Activated CD4-positive, alpha-beta T cell treated with anti-CD3 and anti-CD28 coated beads, Interleukin-2, amount 10 ng/mL, durations not matched to agents 7 days and 5 days (primary cell): ENCODE measurements at regions not wholly inside any gene's neighbourhood (a gene's known extent, or its start where the extent isn't known, plus 50 kb on each side); places are given as distances from the start of the nearest gene placed in this dataset.

Experiments
- CTCF ChIA-PET: fragments of 350-600 bp; sonication (Branson Sonifier 250); formaldehyde crosslinking; loops from one replicate; lab custom pipeline; 2021; ENCODE audit warnings: antibody characterized with exemption; lab: Charles Lee
- POLR2A ChIA-PET: fragments of 350-600 bp; sonication (Branson Sonifier 250); formaldehyde crosslinking; loops from one replicate; lab custom pipeline; 2021; ENCODE audit warnings: antibody characterized with exemption; lab: Charles Lee
- DNase-seq: peaks from one replicate; pipeline ENCODE4 v3.0.0-alpha.2; 2020
- H3K27ac Mint-ChIP-seq: one replicate; pipeline ENCODE4 v1.8.0; 2021; ENCODE audit warnings: mild to moderate bottlenecking, moderate library complexity, mixed read lengths
- H3K27me3 Mint-ChIP-seq: one replicate; pipeline ENCODE4 v1.8.0; 2021; ENCODE audit warnings: mixed read lengths
- H3K36me3 Mint-ChIP-seq: one replicate; pipeline ENCODE4 v1.8.0; 2021; ENCODE audit warnings: low read depth, mixed read lengths
- H3K4me1 Mint-ChIP-seq: one replicate; pipeline ENCODE4 v1.8.0; 2021; ENCODE audit warnings: mixed read lengths
- H3K4me3 Mint-ChIP-seq: one replicate; pipeline ENCODE4 v1.8.0; 2021; ENCODE audit warnings: mild to moderate bottlenecking, moderate library complexity, mixed read lengths
- H3K9me3 Mint-ChIP-seq: one replicate; pipeline ENCODE4 v1.8.0; 2021; ENCODE audit warnings: mixed read lengths

GRCh38 chr13:61700181-61700580, 284.5 kb upstream of the PCDH20 start:
- Mint-ChIP-seq H3K27ac (no peak overlapping the region), H3K36me3 (no peaks in the 10 kb centered on the region), H3K4me1 (no peaks in the 10 kb centered on the region), H3K9me3 (peaks cover 14% of the 10 kb centered on the region), H3K4me3 (no peak overlapping the region), H3K27me3 (no peaks in the 10 kb centered on the region)
- ChIA-PET CTCF (no interaction called here), POLR2A (no interaction called here)
- no peak for DNase-seq

- POLR2A ChIA-PET, result no interaction called here
- Mint-ChIP-seq H3K4me1 (no peaks in the 10 kb centered on the region), H3K27me3 (no peaks in the 10 kb centered on the region), H3K27ac (no peak overlapping the region), H3K4me3 (no peak overlapping the region), H3K9me3 (peaks cover 4% of the 10 kb centered on the region), H3K36me3 (no peaks in the 10 kb centered on the region)
- DNase-seq, result no peak
- CTCF ChIA-PET, result no interaction called here
These were observed 281.0 kb upstream of the PCDH20 start for GRCh38 chr13:61696676-61697075.

GRCh38 chr13:61695147-61695546, 279.5 kb upstream of the PCDH20 start:
- H3K36me3 Mint-ChIP-seq, result no peaks in the 10 kb centered on the region
- H3K4me1 Mint-ChIP-seq, result no peaks in the 10 kb centered on the region
- ChIA-PET POLR2A (no interaction called here), CTCF (interaction anchor here (1.2 kb wide), 1 partner anchor 9 kb away, joined by 3 read pairs; no protein-coding TSS in a partner anchor)
- DNase-seq, result no peak
- no peaks in the 10 kb centered on the region for H3K9me3 Mint-ChIP-seq
- H3K4me3 Mint-ChIP-seq, result no peak overlapping the region
- H3K27ac Mint-ChIP-seq, result no peak overlapping the region
- no peaks in the 10 kb centered on the region for H3K27me3 Mint-ChIP-seq

- Mint-ChIP-seq H3K9me3 (no peaks in the 10 kb centered on the region), H3K27ac (no peak overlapping the region), H3K4me1 (no peaks in the 10 kb centered on the region), H3K36me3 (no peaks in the 10 kb centered on the region), H3K4me3 (no peak overlapping the region), H3K27me3 (no peaks in the 10 kb centered on the region)
- POLR2A ChIA-PET, result no interaction called here
- CTCF ChIA-PET, result no interaction called here
- DNase-seq, result no peak
These were observed 277.0 kb upstream of the PCDH20 start for GRCh38 chr13:61692691-61693090.

- no peak overlapping the region for H3K27ac Mint-ChIP-seq
- no peak overlapping the region for H3K4me3 Mint-ChIP-seq
- no peak for DNase-seq
- H3K4me1 Mint-ChIP-seq, result no peaks in the 10 kb centered on the region
- H3K27me3 Mint-ChIP-seq, result no peaks in the 10 kb centered on the region
- ChIA-PET POLR2A (no interaction called here), CTCF (no interaction called here)
- peaks cover 10% of the 10 kb centered on the region for H3K9me3 Mint-ChIP-seq
- no peaks in the 10 kb centered on the region for H3K36me3 Mint-ChIP-seq
These were observed 270.0 kb upstream of the PCDH20 start for GRCh38 chr13:61685682-61686012.

- ChIA-PET CTCF (no interaction called here), POLR2A (no interaction called here)
- H3K36me3 Mint-ChIP-seq, result no peaks in the 10 kb centered on the region
- H3K27me3 Mint-ChIP-seq, result no peaks in the 10 kb centered on the region
- no peak for DNase-seq
- H3K4me3 Mint-ChIP-seq, result no peak overlapping the region
- peaks cover 10% of the 10 kb centered on the region for H3K9me3 Mint-ChIP-seq
- no peaks in the 10 kb centered on the region for H3K4me1 Mint-ChIP-seq
- no peak overlapping the region for H3K27ac Mint-ChIP-seq
These were observed 269.5 kb upstream of the PCDH20 start for GRCh38 chr13:61684976-61685681.

- no peak overlapping the region for H3K4me3 Mint-ChIP-seq
- H3K27ac Mint-ChIP-seq, result no peak overlapping the region
- ChIA-PET POLR2A (no interaction called here), CTCF (no interaction called here)
- H3K9me3 Mint-ChIP-seq, result no peaks in the 10 kb centered on the region
- H3K36me3 Mint-ChIP-seq, result no peaks in the 10 kb centered on the region
- no peaks in the 10 kb centered on the region for H3K4me1 Mint-ChIP-seq
- H3K27me3 Mint-ChIP-seq, result no peaks in the 10 kb centered on the region
- no peak for DNase-seq
These were observed 257.1 kb upstream of the PCDH20 start for GRCh38 chr13:61672756-61673155.

- no peaks in the 10 kb centered on the region for H3K4me1 Mint-ChIP-seq
- H3K27ac Mint-ChIP-seq, result no peak overlapping the region
- ChIA-PET CTCF (no interaction called here), POLR2A (no interaction called here)
- H3K36me3 Mint-ChIP-seq, result no peaks in the 10 kb centered on the region
- H3K4me3 Mint-ChIP-seq, result no peak overlapping the region
- peaks cover 2% of the 10 kb centered on the region for H3K9me3 Mint-ChIP-seq
- no peak for DNase-seq
- no peaks in the 10 kb centered on the region for H3K27me3 Mint-ChIP-seq
These were observed 254.9 kb upstream of the PCDH20 start for GRCh38 chr13:61670384-61671161.

- peaks cover 13% of the 10 kb centered on the region for H3K9me3 Mint-ChIP-seq
- no peak overlapping the region for H3K27ac Mint-ChIP-seq
- H3K36me3 Mint-ChIP-seq, result no peaks in the 10 kb centered on the region
- no peaks in the 10 kb centered on the region for H3K4me1 Mint-ChIP-seq
- no peaks in the 10 kb centered on the region for H3K27me3 Mint-ChIP-seq
- ChIA-PET POLR2A (no interaction called here), CTCF (no interaction called here)
- DNase-seq, result no peak
- no peak overlapping the region for H3K4me3 Mint-ChIP-seq
These were observed 249.4 kb upstream of the PCDH20 start for GRCh38 chr13:61664801-61665705.

GRCh38 chr13:61654481-61654880, 238.8 kb upstream of the PCDH20 start:
- H3K27ac Mint-ChIP-seq, result no peak overlapping the region
- DNase-seq, result no peak
- H3K36me3 Mint-ChIP-seq, result no peaks in the 10 kb centered on the region
- no peaks in the 10 kb centered on the region for H3K27me3 Mint-ChIP-seq
- peaks cover 4% of the 10 kb centered on the region for H3K9me3 Mint-ChIP-seq
- H3K4me3 Mint-ChIP-seq, result no peak overlapping the region
- H3K4me1 Mint-ChIP-seq, result no peaks in the 10 kb centered on the region
- CTCF ChIA-PET, result no interaction called here
- POLR2A ChIA-PET, result no interaction called here

GRCh38 chr13:61648547-61648946, 232.9 kb upstream of the PCDH20 start:
- H3K9me3 Mint-ChIP-seq, result peaks cover 8% of the 10 kb centered on the region
- ChIA-PET POLR2A (no interaction called here), CTCF (no interaction called here)
- no peak for DNase-seq
- no peak overlapping the region for H3K4me3 Mint-ChIP-seq
- no peaks in the 10 kb centered on the region for H3K27me3 Mint-ChIP-seq
- H3K4me1 Mint-ChIP-seq, result no peaks in the 10 kb centered on the region
- H3K27ac Mint-ChIP-seq, result no peak overlapping the region
- H3K36me3 Mint-ChIP-seq, result no peaks in the 10 kb centered on the region

- no peaks in the 10 kb centered on the region for H3K36me3 Mint-ChIP-seq
- no peak overlapping the region for H3K4me3 Mint-ChIP-seq
- DNase-seq, result no peak
- no peaks in the 10 kb centered on the region for H3K27me3 Mint-ChIP-seq
- H3K9me3 Mint-ChIP-seq, result peaks cover 5% of the 10 kb centered on the region
- CTCF ChIA-PET, result interaction anchor here (1.0 kb wide), 1 partner anchor 378 kb away, joined by 3 read pairs; no protein-coding TSS in a partner anchor
- H3K4me1 Mint-ChIP-seq, result no peaks in the 10 kb centered on the region
- no peak overlapping the region for H3K27ac Mint-ChIP-seq
- POLR2A ChIA-PET, result no interaction called here
These were observed 196.5 kb upstream of the PCDH20 start for GRCh38 chr13:61612192-61612591.

GRCh38 chr13:61608138-61608537, 192.5 kb upstream of the PCDH20 start:
- no peak overlapping the region for H3K4me3 Mint-ChIP-seq

More at GRCh38 chr13:61608138-61608537, 192.5 kb upstream of the PCDH20 start:
- Mint-ChIP-seq H3K36me3 (no peaks in the 10 kb centered on the region), H3K27me3 (no peaks in the 10 kb centered on the region), H3K4me1 (no peaks in the 10 kb centered on the region), H3K9me3 (peaks cover 2% of the 10 kb centered on the region), H3K27ac (no peak overlapping the region)
- no peak for DNase-seq
- POLR2A ChIA-PET, result no interaction called here
- CTCF ChIA-PET, result no interaction called here
